ENCODE measurements at regions not wholly inside any gene's neighbourhood (a gene's known extent, or its start where the extent isn't known, plus 50 kb on each side); places are given as distances from the start of the nearest gene placed in this dataset.

- TF ChIP-seq GATA2 (IDR thresholded peaks at IDR 0.05; ENCODE audit: low read depth, low read length), result no peak
- no peak for TF ChIP-seq GATA3 (IDR thresholded peaks at IDR 0.05; ENCODE audit: low read depth, low read length)
Observed at GRCh38 chr5:97365163-97365845, 182.3 kb upstream of the RIOK2 start.

Data from SH-SY5Y (cell line).